CD14-positive monocyte (primary cell): ENCODE measurements at regions not wholly inside any gene's neighbourhood (a gene's known extent, or its start where the extent isn't known, plus 50 kb on each side); places are given as distances from the start of the nearest gene placed in this dataset.

ENCODE experiments used
- DNase-seq, 3 donors: peaks; one replicate each; pipeline ENCODE4 v3.0.0-alpha.2; 2011 to 2022
- H2AFZ ChIP-seq: 2 replicates; pipeline ENCODE4 v1.6.0; 2012; ENCODE audit warnings: mild to moderate bottlenecking, low read depth, low read length, inconsistent platforms; ENCODE audit not compliant: insufficient read depth, poor library complexity, severe bottlenecking
- H3K27ac ChIP-seq, 2 donors: 1 replicate in 1 of 2; 2 replicates in 1 of 2; pipeline ENCODE4 v1.5.1; 2012 to 2013; ENCODE audit warnings: low read length in 2 of 2, control low read depth in 1 of 2, inconsistent platforms in 1 of 2, low read depth in 1 of 2, mild to moderate bottlenecking in 1 of 2
- H3K27me3 ChIP-seq, 2 donors: one replicate each; pipeline versions ENCODE4 v1.6.0 to v1.6.1; 2011 to 2013; ENCODE audit warnings: low read length in 2 of 2; ENCODE audit not compliant: control insufficient read depth in 2 of 2, insufficient read depth in 2 of 2
- H3K36me3 ChIP-seq, 2 donors: replicated peaks in 1 of 2; 1 replicate in 1 of 2; 2 replicates in 1 of 2; pipeline versions ENCODE4 v1.5.1 to v1.6.1; 2012 to 2013; ENCODE audit warnings: low read length in 2 of 2, control low read depth in 1 of 2, inconsistent platforms in 1 of 2, mild to moderate bottlenecking in 1 of 2; ENCODE audit not compliant: insufficient read depth in 2 of 2, control insufficient read depth in 1 of 2
- H3K4me1 ChIP-seq, 2 donors: 1 replicate in 1 of 2; 2 replicates in 1 of 2; pipeline versions ENCODE4 v1.5.1 to v1.6.1; 2012 to 2013; ENCODE audit warnings: low read length in 2 of 2, control low read depth in 1 of 2, inconsistent platforms in 1 of 2, mild to moderate bottlenecking in 1 of 2, moderate library complexity in 1 of 2; ENCODE audit not compliant: insufficient read depth in 2 of 2, control insufficient read depth in 1 of 2
- H3K4me2 ChIP-seq: replicated peaks from 2 replicates; pipeline ENCODE3; 2012; ENCODE audit warnings: low read length, moderate library complexity, mild to moderate bottlenecking; ENCODE audit not compliant: poor library complexity, severe bottlenecking; ENCODE audit errors: extremely low read depth
- H3K4me3 ChIP-seq, 3 experiments: fragments of 200-600 bp in 1 of 3; sonication (generic) in 1 of 3; replicated peaks in 1 of 3; 1 replicate in 2 of 3; 2 replicates in 1 of 3; pipeline ENCODE4 v1.5.1; 2011 to 2013; ENCODE audit warnings: low read length in 3 of 3, mild to moderate bottlenecking in 3 of 3, control low read depth in 2 of 3, low read depth in 2 of 3, inconsistent platforms in 1 of 3, moderate library complexity in 1 of 3
- H3K79me2 ChIP-seq: 2 replicates; pipeline ENCODE4 v1.6.0; 2012; ENCODE audit warnings: mild to moderate bottlenecking, control low read depth, inconsistent platforms, low read length, moderate library complexity; ENCODE audit not compliant: insufficient read depth
- H3K9ac ChIP-seq: 2 replicates; pipeline ENCODE4 v1.6.0; 2017; ENCODE audit warnings: low read length, mild to moderate bottlenecking; ENCODE audit not compliant: insufficient read depth, poor library complexity, severe bottlenecking
- H3K9me3 ChIP-seq, 2 donors: replicated peaks in 1 of 2; 1 replicate in 1 of 2; 2 replicates in 1 of 2; pipeline versions ENCODE4 v1.5.1 to v1.6.1; 2012 to 2013; ENCODE audit warnings: low read length in 2 of 2, control low read depth in 1 of 2; ENCODE audit not compliant: control insufficient read depth in 1 of 2, insufficient read depth in 1 of 2
- H4K20me1 ChIP-seq: 2 replicates; pipeline ENCODE4 v1.6.0; 2012; ENCODE audit warnings: mild to moderate bottlenecking, low read length, control low read depth, moderate library complexity; ENCODE audit not compliant: insufficient read depth
- H3K27ac Mint-ChIP-seq, 7 donors: one replicate each; pipeline ENCODE4 v1.8.0; 2020; ENCODE audit warnings: mild to moderate bottlenecking in 7 of 7, mixed read lengths in 7 of 7, moderate library complexity in 6 of 7, inconsistent platforms in 2 of 7
- H3K27me3 Mint-ChIP-seq, 3 donors: one replicate each; pipeline ENCODE4 v1.8.0; 2021 to 2022; ENCODE audit warnings: low read depth in 3 of 3, mild to moderate bottlenecking in 3 of 3, mixed read lengths in 3 of 3, moderate library complexity in 3 of 3, inconsistent platforms in 1 of 3
- H3K36me3 Mint-ChIP-seq, 2 donors: one replicate each; pipeline ENCODE4 v1.8.0; 2020; ENCODE audit warnings: mixed read lengths in 2 of 2, inconsistent platforms in 1 of 2, mild to moderate bottlenecking in 1 of 2
- H3K4me1 Mint-ChIP-seq: one replicate; pipeline ENCODE4 v1.8.0; 2020; ENCODE audit warnings: mild to moderate bottlenecking, mixed read lengths
- H3K4me3 Mint-ChIP-seq, 2 donors: one replicate each; pipeline ENCODE4 v1.8.0; 2020; ENCODE audit warnings: mild to moderate bottlenecking in 2 of 2, mixed read lengths in 2 of 2, moderate library complexity in 1 of 2
- H3K9me3 Mint-ChIP-seq, 7 donors: one replicate each; pipeline ENCODE4 v1.8.0; 2020 to 2022; ENCODE audit warnings: mixed read lengths in 7 of 7, mild to moderate bottlenecking in 6 of 7, moderate library complexity in 6 of 7, inconsistent platforms in 2 of 7
- CTCF ChIP-seq: fragments of 200-600 bp; IDR thresholded peaks from one replicate; pipeline ENCODE4 v1.8.0; 2022; ENCODE audit warnings: antibody characterized with exemption, mild to moderate bottlenecking
- WGBS: methylation state at CpG from one replicate; pipeline ENCODE4 v1.1.5; 2013; ENCODE audit warnings: missing lambda C conversion rate; ENCODE audit not compliant: insufficient coverage; 5-methylcytosine and 5-hydroxymethylcytosine counted together
- intact Hi-C, 2 donors: fragments of 100-400 bp; cut with micrococcal nuclease; formaldehyde crosslinking; loops; one replicate each; pipeline versions ENCODE4 v1.15.0 to v1.15.1; 2023

- Histone ChIP-seq H3K27me3 (peaks cover 10 to 36% of the 10 kb centered on the region in 2 donors), H3K27ac (no peak overlapping the region), H3K4me1 (peaks cover 39 to 44% of the 10 kb centered on the region in 2 donors), H2AFZ (no peak overlapping the region), H3K9me3 (no peaks in the 10 kb centered on the region), H3K4me3 (peak overlapping the region; percentile 15 to 71 (median 21)), H3K79me2 (no peaks in the 10 kb centered on the region), H4K20me1 (no peaks in the 10 kb centered on the region), H3K4me2 (peak overlapping the region; percentile 73), H3K36me3 (no peaks in the 10 kb centered on the region), H3K9ac (no peak overlapping the region)
- DNase-seq = peak in 2 of 3 donors; percentile 42 to 54
- H3K27ac Mint-ChIP-seq = peak overlapping the region in 2 of 7 donors; percentile 15 to 78
- TF ChIP-seq CTCF = no peak
- peaks cover 26 to 42% (median 31%) of the 10 kb centered on the region in 3 donors for H3K27me3 Mint-ChIP-seq
- peaks cover 47% of the 10 kb centered on the region for H3K4me1 Mint-ChIP-seq
- intact Hi-C loops = loop anchor here (5.0 kb wide), 1 partner anchor 37 kb away; a partner anchor contains a TSS
- H3K9me3 Mint-ChIP-seq = peaks cover 0 to 12% (median 2%) of the 10 kb centered on the region in 7 donors
- peaks cover 5 to 9% of the 10 kb centered on the region in 2 donors for H3K36me3 Mint-ChIP-seq
- peak overlapping the region; percentile 82 to 91 for H3K4me3 Mint-ChIP-seq
- 12% methylated on average over 59 of the region's 63 CpGs for WGBS
Measured at GRCh38 chr17:77280304-77281121, 139.7 kb downstream of the SEC14L1 start.

GRCh38 chr17:77281122-77281903, 140.5 kb downstream of the SEC14L1 start:
- Histone ChIP-seq H3K4me2 (peak overlapping the region; percentile 80), H3K4me3 (peak overlapping the region; percentile 22 to 73 (median 39)), H3K9ac (peak overlapping the region; percentile 46), H3K27me3 (peaks cover 10 to 36% of the 10 kb centered on the region in 2 donors), H4K20me1 (no peaks in the 10 kb centered on the region), H3K27ac (no peak overlapping the region), H3K79me2 (no peaks in the 10 kb centered on the region), H2AFZ (peak overlapping the region; percentile 30), H3K9me3 (no peaks in the 10 kb centered on the region), H3K36me3 (no peaks in the 10 kb centered on the region), H3K4me1 (peaks cover 46 to 52% of the 10 kb centered on the region in 2 donors)
- intact Hi-C loops = loop anchor here (5.0 kb wide), 1 partner anchor 36 kb away; a partner anchor contains a TSS
- DNase-seq = no peak
- H3K27me3 Mint-ChIP-seq = peaks cover 26 to 39% (median 31%) of the 10 kb centered on the region in 3 donors
- peaks cover 49% of the 10 kb centered on the region for H3K4me1 Mint-ChIP-seq
- WGBS = 1% methylated on average over 78 of the region's 86 CpGs
- H3K9me3 Mint-ChIP-seq = peaks cover 0 to 12% (median 2%) of the 10 kb centered on the region in 7 donors
- H3K4me3 Mint-ChIP-seq = peak overlapping the region; percentile 68 to 86
- H3K36me3 Mint-ChIP-seq = peaks cover 5 to 9% of the 10 kb centered on the region in 2 donors
- no peak overlapping the region for H3K27ac Mint-ChIP-seq
- no peak for TF ChIP-seq CTCF
